A549 (cell line): ENCODE measurements at regions not wholly inside any gene's neighbourhood (a gene's known extent, or its start where the extent isn't known, plus 50 kb on each side); places are given as distances from the start of the nearest gene placed in this dataset.

ENCODE experiments used
- CTCF ChIP-seq: fragments of >200 bp; sonication (Bioruptor Twin); formaldehyde crosslinking; IDR thresholded peaks from 3 replicates; pipeline ENCODE4 v1.5.1; 2016
- MYC ChIP-seq: IDR thresholded peaks from 2 replicates; pipeline ENCODE4 v1.6.1; 2012; ENCODE audit warnings: mild to moderate bottlenecking, inconsistent platforms, low read length, improper control_type of control experiment, borderline replicate concordance

- no peak for TF ChIP-seq CTCF
- TF ChIP-seq MYC, result no peak
These were observed 235.2 kb downstream of the KLF5 start for GRCh38 chr13:73293913-73294523.
